Tibial artery (tissue), 4 donors: ENCODE measurements at regions not wholly inside any gene's neighbourhood (a gene's known extent, or its start where the extent isn't known, plus 50 kb on each side); places are given as distances from the start of the nearest gene placed in this dataset.

ENCODE experiments used
- DNase-seq, 2 donors: peaks; one replicate each; pipeline ENCODE4 v3.0.0-alpha.2; 2019
- H3K27ac ChIP-seq, 2 donors: fragments of 200-600 bp; sonication (generic) in 1 of 2; 1 replicate in 1 of 2; 2 replicates in 1 of 2; pipeline ENCODE4 v1.5.1; 2018 to 2019; ENCODE audit warnings: mild to moderate bottlenecking in 1 of 2
- H3K27me3 ChIP-seq, 2 donors: fragments of 200-600 bp; sonication (generic) in 1 of 2; one replicate each; pipeline versions ENCODE4 v1.5.1 to v1.6.0; 2016 to 2019
- H3K36me3 ChIP-seq, 3 donors: fragments of 200-600 bp; sonication (generic) in 2 of 3; one replicate each; pipeline ENCODE4 v1.5.1; 2016 to 2019; ENCODE audit warnings: mild to moderate bottlenecking in 2 of 3
- H3K4me1 ChIP-seq, 4 donors: fragments of 200-600 bp; sonication (generic) in 2 of 4; 1 replicate in 3 of 4; 2 replicates in 1 of 4; pipeline ENCODE4 v1.5.1; 2016 to 2019
- H3K4me3 ChIP-seq, 2 donors: fragments of 200-600 bp; sonication (generic) in 1 of 2; 1 replicate in 1 of 2; 2 replicates in 1 of 2; pipeline ENCODE4 v1.5.1; 2018 to 2019; ENCODE audit warnings: mild to moderate bottlenecking in 2 of 2
- H3K9me3 ChIP-seq, 3 donors: fragments of 200-600 bp; sonication (generic) in 1 of 3; one replicate each; pipeline ENCODE4 v1.5.1; 2016 to 2019
- intact Hi-C: fragments of 100-400 bp; cut with DNase I; formaldehyde crosslinking; loops from one replicate; pipeline ENCODE4 v1.15.0; 2023; ENCODE audit warnings: low total_unique reads
- TF ChIP-seq, protein P1 (sequence below), 2 experiments: fragments of 200-600 bp in 1 of 2; fragments of 450-650 bp in 1 of 2; IDR thresholded peaks; one replicate each; pipeline ENCODE4 v1.5.1; 2017 to 2019; ENCODE audit warnings: antibody characterized with exemption in 2 of 2, mild to moderate bottlenecking in 1 of 2, moderate library complexity in 1 of 2

DNA sequence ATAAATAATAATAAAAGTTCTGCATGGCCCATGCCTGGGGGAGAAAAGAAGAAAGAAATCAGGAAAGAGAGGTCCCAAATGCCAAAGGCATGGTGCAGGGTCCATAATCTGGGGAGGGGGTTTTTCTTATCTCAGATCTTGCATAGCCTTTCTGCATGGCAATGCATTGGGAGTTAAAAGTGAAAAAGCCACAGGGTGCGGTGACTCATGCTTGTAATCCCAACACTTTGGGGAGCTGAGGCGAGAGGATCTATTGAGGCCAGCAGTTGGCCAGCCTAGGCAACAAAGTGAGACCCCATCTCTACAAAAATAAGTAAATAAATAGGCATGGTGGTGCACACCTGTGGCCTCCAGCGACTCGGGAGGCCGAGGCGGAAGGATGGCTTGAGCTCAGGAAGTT is 76.8 kb upstream of the GATA2 start:
- Histone ChIP-seq H3K36me3 (no peaks in the 10 kb centered on the region), H3K4me1 (no peaks in the 10 kb centered on the region), H3K9me3 (no peaks in the 10 kb centered on the region), H3K27ac (no peak overlapping the region), H3K27me3 (peaks cover 0 to 59% of the 10 kb centered on the region in 2 donors), H3K4me3 (no peak overlapping the region)
- intact Hi-C loops, result no loop called here
- no peak for DNase-seq
- TF ChIP-seq, protein P1, sequence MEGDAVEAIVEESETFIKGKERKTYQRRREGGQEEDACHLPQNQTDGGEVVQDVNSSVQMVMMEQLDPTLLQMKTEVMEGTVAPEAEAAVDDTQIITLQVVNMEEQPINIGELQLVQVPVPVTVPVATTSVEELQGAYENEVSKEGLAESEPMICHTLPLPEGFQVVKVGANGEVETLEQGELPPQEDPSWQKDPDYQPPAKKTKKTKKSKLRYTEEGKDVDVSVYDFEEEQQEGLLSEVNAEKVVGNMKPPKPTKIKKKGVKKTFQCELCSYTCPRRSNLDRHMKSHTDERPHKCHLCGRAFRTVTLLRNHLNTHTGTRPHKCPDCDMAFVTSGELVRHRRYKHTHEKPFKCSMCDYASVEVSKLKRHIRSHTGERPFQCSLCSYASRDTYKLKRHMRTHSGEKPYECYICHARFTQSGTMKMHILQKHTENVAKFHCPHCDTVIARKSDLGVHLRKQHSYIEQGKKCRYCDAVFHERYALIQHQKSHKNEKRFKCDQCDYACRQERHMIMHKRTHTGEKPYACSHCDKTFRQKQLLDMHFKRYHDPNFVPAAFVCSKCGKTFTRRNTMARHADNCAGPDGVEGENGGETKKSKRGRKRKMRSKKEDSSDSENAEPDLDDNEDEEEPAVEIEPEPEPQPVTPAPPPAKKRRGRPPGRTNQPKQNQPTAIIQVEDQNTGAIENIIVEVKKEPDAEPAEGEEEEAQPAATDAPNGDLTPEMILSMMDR (IDR thresholded peaks at IDR 0.05), result no peak

DNA sequence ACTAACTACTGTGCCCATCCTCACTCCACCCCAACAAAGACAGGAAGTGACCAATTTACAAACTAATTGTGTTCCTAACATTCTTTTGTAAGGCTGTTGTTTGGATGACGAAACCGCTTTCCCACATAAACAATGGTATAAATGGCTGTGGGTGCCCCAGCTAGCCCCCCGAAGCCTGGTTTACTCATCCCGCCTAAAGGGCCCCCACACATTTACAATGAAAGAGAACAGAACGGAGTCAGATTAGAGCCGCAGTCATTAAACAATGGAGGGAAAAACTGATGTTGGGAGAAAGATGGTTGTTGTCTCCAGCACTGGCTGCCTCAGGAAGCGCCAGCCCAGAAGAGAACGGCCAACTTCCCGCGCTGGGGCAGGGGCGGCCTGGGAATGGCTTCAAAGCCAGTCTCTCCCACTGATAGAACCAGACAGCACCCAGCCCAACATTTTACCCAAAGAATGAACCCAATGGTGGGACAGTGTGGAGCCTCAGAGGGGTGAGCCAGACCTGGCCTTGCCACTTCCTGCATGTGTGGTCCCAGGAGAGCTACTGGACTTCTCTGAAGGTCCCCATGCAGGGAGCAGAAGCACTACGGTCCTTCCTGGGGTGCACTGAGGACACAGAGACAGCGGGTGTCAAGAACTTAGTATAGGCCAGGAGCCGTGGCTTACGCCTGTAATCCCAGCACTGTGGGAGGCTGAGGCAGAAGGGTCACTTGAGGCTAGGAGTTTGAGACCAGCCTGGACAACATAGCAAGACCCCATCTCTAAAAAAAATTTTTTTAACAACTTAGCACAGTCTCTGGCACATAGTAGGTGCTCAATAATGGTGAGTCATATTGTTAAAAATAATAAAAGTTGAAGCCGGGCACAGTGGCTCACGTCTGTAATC is 75.8 kb upstream of the GATA2 start:
- intact Hi-C loops, result no loop called here
- no peak overlapping the region for H3K4me3 ChIP-seq
- TF ChIP-seq, protein P1 (IDR thresholded peaks at IDR 0.05), result no peak
- H3K27ac ChIP-seq, result no peak overlapping the region
- H3K36me3 ChIP-seq, result no peaks in the 10 kb centered on the region
- H3K9me3 ChIP-seq, result no peaks in the 10 kb centered on the region
- H3K4me1 ChIP-seq, result no peaks in the 10 kb centered on the region
- DNase-seq, result peak in 1 of 2 donors; percentile 33
- peaks cover 0 to 56% of the 10 kb centered on the region in 2 donors for H3K27me3 ChIP-seq

DNA sequence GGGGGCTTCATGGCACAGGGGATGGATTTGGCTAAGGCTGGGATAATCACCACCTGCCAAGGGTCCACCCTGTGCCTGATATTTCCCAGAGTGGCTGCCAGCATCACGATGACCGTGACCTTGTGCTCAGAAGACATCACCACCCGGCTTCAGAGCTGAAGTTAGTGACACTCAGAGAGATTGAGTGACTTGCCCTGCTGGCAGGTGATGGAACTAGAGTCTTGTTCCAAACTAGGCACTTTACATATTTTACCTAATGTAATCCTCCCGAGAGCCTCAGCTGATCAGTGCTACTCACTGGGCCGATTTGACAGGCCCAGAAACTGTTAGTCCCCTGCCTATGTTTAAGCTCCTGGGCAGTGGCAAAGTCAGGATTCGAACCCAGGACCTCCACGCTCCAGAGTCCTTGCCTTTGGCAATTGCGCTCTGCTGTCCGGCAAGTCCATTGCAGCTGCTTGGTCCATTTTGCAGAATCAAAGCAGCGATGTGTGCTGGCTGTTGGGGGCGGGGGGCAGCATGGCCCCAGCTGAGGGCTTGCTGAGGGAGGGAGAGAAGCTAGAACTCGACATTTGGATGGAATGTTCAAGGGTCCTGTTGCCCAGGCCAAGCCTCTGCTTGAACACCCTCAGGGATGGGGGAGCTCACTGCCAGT is 74.8 kb upstream of the GATA2 start:
- no peak overlapping the region for H3K4me3 ChIP-seq
- peak in 1 of 2 donors; percentile 29 for DNase-seq
- no peaks in the 10 kb centered on the region for H3K36me3 ChIP-seq
- no peaks in the 10 kb centered on the region for H3K4me1 ChIP-seq
- intact Hi-C loops, result no loop called here
- no peaks in the 10 kb centered on the region for H3K9me3 ChIP-seq
- H3K27me3 ChIP-seq, result peaks cover 0 to 47% of the 10 kb centered on the region in 2 donors
- TF ChIP-seq, protein P1 (IDR thresholded peaks at IDR 0.05), result no peak
- H3K27ac ChIP-seq, result no peak overlapping the region

DNA sequence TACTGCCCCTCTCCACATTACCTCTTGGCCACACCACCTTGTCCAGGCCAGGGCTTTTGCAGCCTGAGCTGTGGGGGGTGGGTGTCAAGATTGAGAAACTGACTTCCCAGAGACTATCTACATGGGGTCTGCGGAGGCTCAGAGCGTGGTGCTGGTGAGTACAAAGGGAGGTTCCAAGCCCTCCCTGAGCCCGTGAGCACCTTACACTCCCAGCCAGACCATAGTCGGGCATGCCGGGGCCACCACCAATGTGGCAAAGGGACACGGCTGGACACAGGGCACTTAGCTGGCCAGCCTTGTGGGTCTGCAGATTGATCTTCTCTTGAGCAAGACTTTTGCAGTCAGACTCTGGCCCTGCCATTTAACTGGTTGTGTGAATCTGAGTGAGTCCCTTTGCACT is 74.1 kb upstream of the GATA2 start:
- no peaks in the 10 kb centered on the region for H3K9me3 ChIP-seq
- intact Hi-C loops, result no loop called here
- peaks cover 0 to 42% of the 10 kb centered on the region in 2 donors for H3K27me3 ChIP-seq
- TF ChIP-seq, protein P1 (IDR thresholded peaks at IDR 0.05), result no peak
- no peaks in the 10 kb centered on the region for H3K4me1 ChIP-seq
- H3K27ac ChIP-seq, result no peak overlapping the region
- no peak overlapping the region for H3K4me3 ChIP-seq
- H3K36me3 ChIP-seq, result no peaks in the 10 kb centered on the region
- DNase-seq, result peak in 1 of 2 donors; percentile 44

DNA sequence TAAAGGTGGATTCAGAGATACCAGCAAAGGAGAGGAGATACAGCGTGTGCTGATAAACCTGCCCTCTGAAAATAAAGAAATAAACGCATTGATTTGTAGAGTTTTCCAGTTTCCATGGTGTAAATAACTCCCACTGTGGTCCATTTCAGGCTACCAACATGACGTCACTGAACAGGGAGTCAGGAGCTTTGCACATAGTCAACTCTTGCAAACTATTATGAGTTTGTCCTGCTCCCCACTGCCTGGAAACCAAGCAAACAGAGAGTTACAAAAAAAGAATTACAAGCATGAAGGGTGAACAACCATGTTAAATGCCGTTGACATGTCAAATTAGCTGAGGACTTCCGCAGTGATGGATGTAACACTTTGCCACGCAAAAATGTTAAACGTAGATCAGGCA is 70.4 kb upstream of the GATA2 start:
- Histone ChIP-seq H3K36me3 (no peaks in the 10 kb centered on the region), H3K4me3 (no peak overlapping the region), H3K9me3 (no peaks in the 10 kb centered on the region), H3K4me1 (no peaks in the 10 kb centered on the region), H3K27ac (no peak overlapping the region), H3K27me3 (peaks cover 0 to 28% of the 10 kb centered on the region in 2 donors)
- no peak for DNase-seq
- TF ChIP-seq, protein P1 (IDR thresholded peaks at IDR 0.05), result no peak
- intact Hi-C loops, result no loop called here
